Neutrophil (primary cell): ENCODE measurements at regions not wholly inside any gene's neighbourhood (a gene's known extent, or its start where the extent isn't known, plus 50 kb on each side); places are given as distances from the start of the nearest gene placed in this dataset.

Experiments
- H3K27ac ChIP-seq: fragments of 200-600 bp; sonication (generic); 2 replicates; pipeline ENCODE4 v1.5.1; 2016; ENCODE audit warnings: mild to moderate bottlenecking, moderate library complexity
- H3K27me3 ChIP-seq: fragments of 200-600 bp; sonication (generic); 2 replicates; pipeline ENCODE4 v1.6.0; 2016; ENCODE audit warnings: mild to moderate bottlenecking
- H3K36me3 ChIP-seq: fragments of 200-600 bp; sonication (generic); 2 replicates; pipeline ENCODE4 v1.5.1; 2017
- H3K4me1 ChIP-seq, 2 experiments: fragments of 200-600 bp in 1 of 2; sonication (generic) in 1 of 2; 1 replicate in 1 of 2; 2 replicates in 1 of 2; pipeline versions ENCODE4 v1.5.1 to v1.6.1; 2013 to 2016; ENCODE audit warnings: low read depth in 1 of 2, low read length in 1 of 2, mild to moderate bottlenecking in 1 of 2, moderate library complexity in 1 of 2; ENCODE audit not compliant: control insufficient read depth in 1 of 2, insufficient read depth in 1 of 2
- H3K4me3 ChIP-seq, 2 experiments: fragments of 200-600 bp in 1 of 2; sonication (generic) in 1 of 2; 1 replicate in 1 of 2; 2 replicates in 1 of 2; pipeline ENCODE4 v1.5.1; 2013 to 2016; ENCODE audit warnings: low read depth in 1 of 2, low read length in 1 of 2, mild to moderate bottlenecking in 1 of 2, moderate library complexity in 1 of 2
- H3K9me3 ChIP-seq: fragments of 200-600 bp; sonication (generic); 2 replicates; pipeline ENCODE4 v1.5.1; 2016
- CTCF ChIP-seq: fragments of 200-600 bp; sonication (generic); IDR thresholded peaks from 2 replicates; pipeline ENCODE4 v1.5.1; 2016; ENCODE audit warnings: antibody characterized with exemption

GRCh38 chr2:122368576-122369243, 613.3 kb downstream of the TSN start:
- H3K27me3 ChIP-seq: no peaks in the 10 kb centered on the region

GRCh38 chr2:122378521-122378920, 623.1 kb downstream of the TSN start:
- no peak overlapping the region for H3K27ac ChIP-seq
- H3K36me3 ChIP-seq: no peaks in the 10 kb centered on the region
- H3K4me1 ChIP-seq: no peaks in the 10 kb centered on the region
- H3K27me3 ChIP-seq: no peaks in the 10 kb centered on the region
- no peak for TF ChIP-seq CTCF
- H3K4me3 ChIP-seq: no peak overlapping the region
- H3K9me3 ChIP-seq: no peaks in the 10 kb centered on the region

More at GRCh38 chr2:122368576-122369243, 613.3 kb downstream of the TSN start:
- Histone ChIP-seq H3K4me1 (no peaks in the 10 kb centered on the region), H3K36me3 (no peaks in the 10 kb centered on the region), H3K27ac (no peak overlapping the region), H3K4me3 (no peak overlapping the region), H3K9me3 (no peaks in the 10 kb centered on the region)
- no peak for TF ChIP-seq CTCF

- no peaks in the 10 kb centered on the region for H3K4me1 ChIP-seq
- TF ChIP-seq CTCF: no peak
- no peaks in the 10 kb centered on the region for H3K27me3 ChIP-seq
- H3K36me3 ChIP-seq: no peaks in the 10 kb centered on the region
- H3K4me3 ChIP-seq: no peak overlapping the region
- H3K27ac ChIP-seq: no peak overlapping the region
- no peaks in the 10 kb centered on the region for H3K9me3 ChIP-seq
These were observed 629.4 kb downstream of the TSN start for GRCh38 chr2:122384768-122385333.

GRCh38 chr2:122388208-122388607, 632.8 kb downstream of the TSN start:
- Histone ChIP-seq H3K36me3 (no peaks in the 10 kb centered on the region), H3K27me3 (no peaks in the 10 kb centered on the region), H3K4me3 (no peak overlapping the region), H3K27ac (no peak overlapping the region), H3K9me3 (no peaks in the 10 kb centered on the region), H3K4me1 (no peaks in the 10 kb centered on the region)
- TF ChIP-seq CTCF: no peak

- H3K36me3 ChIP-seq: no peaks in the 10 kb centered on the region
- H3K27me3 ChIP-seq: no peaks in the 10 kb centered on the region
- no peaks in the 10 kb centered on the region for H3K9me3 ChIP-seq
- H3K27ac ChIP-seq: no peak overlapping the region
- no peaks in the 10 kb centered on the region for H3K4me1 ChIP-seq
- no peak for TF ChIP-seq CTCF
- H3K4me3 ChIP-seq: no peak overlapping the region
These were observed 634.2 kb downstream of the TSN start for GRCh38 chr2:122389694-122390093.
